ENCODE measurements at regions not wholly inside any gene's neighbourhood (a gene's known extent, or its start where the extent isn't known, plus 50 kb on each side); places are given as distances from the start of the nearest gene placed in this dataset.

DNA sequence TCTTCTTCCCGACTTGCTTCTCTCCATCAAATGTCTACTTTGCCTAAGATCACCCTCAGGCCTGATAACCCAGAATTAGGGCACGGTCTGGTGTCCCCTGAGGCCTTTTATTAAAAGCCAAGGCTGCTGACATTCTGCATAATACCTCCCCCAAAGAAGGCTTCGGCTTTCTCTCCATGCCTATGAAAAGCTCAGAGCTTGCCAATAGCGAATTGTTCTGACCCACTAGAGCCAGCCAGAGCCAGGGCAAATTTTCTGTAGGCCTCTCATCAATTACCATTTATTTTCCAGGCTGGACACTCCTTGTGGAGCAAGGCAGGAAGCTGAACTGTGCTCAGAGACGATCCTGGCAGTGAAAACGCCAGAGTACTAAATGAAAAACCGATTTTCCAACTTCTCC, 64.3 kb upstream of the ADRB1 start:
- TF ChIP-seq, protein P1, sequence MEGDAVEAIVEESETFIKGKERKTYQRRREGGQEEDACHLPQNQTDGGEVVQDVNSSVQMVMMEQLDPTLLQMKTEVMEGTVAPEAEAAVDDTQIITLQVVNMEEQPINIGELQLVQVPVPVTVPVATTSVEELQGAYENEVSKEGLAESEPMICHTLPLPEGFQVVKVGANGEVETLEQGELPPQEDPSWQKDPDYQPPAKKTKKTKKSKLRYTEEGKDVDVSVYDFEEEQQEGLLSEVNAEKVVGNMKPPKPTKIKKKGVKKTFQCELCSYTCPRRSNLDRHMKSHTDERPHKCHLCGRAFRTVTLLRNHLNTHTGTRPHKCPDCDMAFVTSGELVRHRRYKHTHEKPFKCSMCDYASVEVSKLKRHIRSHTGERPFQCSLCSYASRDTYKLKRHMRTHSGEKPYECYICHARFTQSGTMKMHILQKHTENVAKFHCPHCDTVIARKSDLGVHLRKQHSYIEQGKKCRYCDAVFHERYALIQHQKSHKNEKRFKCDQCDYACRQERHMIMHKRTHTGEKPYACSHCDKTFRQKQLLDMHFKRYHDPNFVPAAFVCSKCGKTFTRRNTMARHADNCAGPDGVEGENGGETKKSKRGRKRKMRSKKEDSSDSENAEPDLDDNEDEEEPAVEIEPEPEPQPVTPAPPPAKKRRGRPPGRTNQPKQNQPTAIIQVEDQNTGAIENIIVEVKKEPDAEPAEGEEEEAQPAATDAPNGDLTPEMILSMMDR (IDR thresholded peaks at IDR 0.05), result no peak
- 60 to 82% (median 65%) methylated on average over 7 of the region's 7 CpGs for WGBS, 3 donors
- ATAC-seq (no peak), DNase-seq (no peak)
- H3K9me3 ChIP-seq, result no peaks in the 10 kb centered on the region
- no peak overlapping the region for H3K27ac ChIP-seq
- H3K4me1 ChIP-seq, result no peaks in the 10 kb centered on the region
- intact Hi-C loops (cut with DNase I), result no loop called here
- no peaks in the 10 kb centered on the region for H3K36me3 ChIP-seq (ENCODE audit: insufficient read depth in 1 of 2, low read depth in 1 of 2)
- no peak overlapping the region for H3K4me3 ChIP-seq
- no peaks in the 10 kb centered on the region for H3K27me3 ChIP-seq (ENCODE audit: insufficient read depth in 3 of 3, low read length in 2 of 3)

DNA sequence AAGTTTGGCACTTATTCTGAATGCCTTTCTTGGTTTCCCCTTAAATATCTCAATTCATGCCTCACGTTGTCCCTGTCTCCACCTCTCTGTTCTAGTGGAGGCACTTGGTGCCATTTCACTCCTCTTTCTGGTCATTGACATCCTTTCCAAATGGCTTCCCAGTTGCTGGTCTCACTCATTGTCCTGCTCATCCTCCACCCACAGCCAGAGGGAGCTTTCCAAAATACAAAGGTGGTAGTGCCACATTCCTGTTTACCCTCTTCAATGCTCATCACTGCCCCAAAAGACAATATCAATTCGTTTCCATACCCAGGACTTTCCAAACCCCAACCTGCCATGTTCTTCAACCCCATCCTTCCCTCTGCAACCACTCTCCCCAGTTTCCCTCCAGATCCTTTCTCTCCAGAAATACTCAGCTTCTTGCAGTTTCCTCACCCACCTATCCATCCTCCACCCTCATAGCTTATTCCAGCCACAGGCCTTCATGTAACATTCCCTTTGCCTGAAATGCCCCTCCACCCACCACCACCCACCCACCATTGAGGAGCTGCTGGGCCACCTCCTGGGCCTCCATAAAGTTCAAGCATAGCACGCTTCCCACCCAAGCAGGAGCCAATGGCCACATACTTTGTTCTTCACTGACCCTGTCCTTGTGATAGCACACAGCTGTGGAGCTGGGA, 63.1 kb upstream of the ADRB1 start:
- ATAC-seq, result no peak
- intact Hi-C loops (cut with DNase I), result no loop called here

DNA sequence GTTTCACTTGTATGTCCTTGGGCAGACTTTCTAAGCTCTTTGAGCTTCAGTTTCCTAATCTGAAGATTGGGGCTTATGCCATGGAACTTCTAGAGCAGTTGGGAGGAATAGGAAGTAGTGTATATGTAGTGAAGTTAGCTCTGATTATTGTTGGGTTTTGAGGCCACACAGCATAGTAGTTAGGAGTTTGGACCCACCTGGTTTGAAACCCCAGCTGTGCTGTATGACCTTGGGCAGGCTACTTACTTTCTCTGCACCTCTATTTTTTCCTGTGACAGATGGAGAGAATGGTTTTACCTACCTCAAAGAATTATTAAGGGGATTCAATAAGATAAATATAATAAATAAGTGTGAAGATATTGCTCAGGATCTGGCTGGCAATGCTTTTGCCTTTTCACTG, 61.4 kb upstream of the ADRB1 start:
- no peak for DNase-seq
- no peaks in the 10 kb centered on the region for H3K4me1 ChIP-seq
- no peaks in the 10 kb centered on the region for H3K9me3 ChIP-seq
- H3K4me3 ChIP-seq, result no peak overlapping the region
- no peaks in the 10 kb centered on the region for H3K27me3 ChIP-seq (ENCODE audit: insufficient read depth in 3 of 3, low read length in 2 of 3)
- no peak overlapping the region for H3K27ac ChIP-seq
- intact Hi-C loops (cut with DNase I), result no loop called here
- no peaks in the 10 kb centered on the region for H3K36me3 ChIP-seq (ENCODE audit: insufficient read depth in 1 of 2, low read depth in 1 of 2)
- no peak for ATAC-seq
- TF ChIP-seq, protein P1 (IDR thresholded peaks at IDR 0.05), result no peak

More for the DNA sequence above, 63.1 kb upstream of the ADRB1 start:
- WGBS, 3 donors, result 80 to 88% (median 85%) methylated on average over 3 of the region's 3 CpGs
- no peaks in the 10 kb centered on the region for H3K36me3 ChIP-seq (ENCODE audit: insufficient read depth in 1 of 2, low read depth in 1 of 2)
- no peaks in the 10 kb centered on the region for H3K9me3 ChIP-seq
- DNase-seq, result no peak
- no peaks in the 10 kb centered on the region for H3K4me1 ChIP-seq
- no peaks in the 10 kb centered on the region for H3K27me3 ChIP-seq (ENCODE audit: insufficient read depth in 3 of 3, low read length in 2 of 3)
- H3K4me3 ChIP-seq, result no peak overlapping the region
- H3K27ac ChIP-seq, result no peak overlapping the region
- TF ChIP-seq, protein P1 (IDR thresholded peaks at IDR 0.05), result no peak

DNA sequence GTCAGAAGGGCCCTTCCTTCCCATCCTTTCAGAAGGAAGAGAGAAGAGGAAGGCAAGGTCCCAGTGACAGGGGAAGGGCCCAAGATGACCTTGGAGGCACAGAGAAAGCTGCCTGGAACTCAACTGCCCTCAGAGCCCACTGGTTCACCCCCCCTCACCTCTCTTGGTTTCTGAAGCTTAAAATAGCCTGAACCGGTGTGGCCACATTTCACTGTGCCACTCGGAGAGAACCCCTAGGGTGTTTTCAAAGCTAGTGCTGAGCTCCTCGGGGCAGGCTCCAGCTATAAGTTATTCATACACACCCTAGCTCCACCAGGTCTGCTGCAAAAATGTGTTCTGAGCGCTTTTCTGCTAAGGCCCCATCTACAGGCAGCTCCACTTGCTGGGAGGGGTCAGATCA, 60.9 kb upstream of the ADRB1 start:
- Histone ChIP-seq H3K36me3 (ENCODE audit: insufficient read depth in 1 of 2, low read depth in 1 of 2) (no peaks in the 10 kb centered on the region), H3K27me3 (ENCODE audit: insufficient read depth in 3 of 3, low read length in 2 of 3) (no peaks in the 10 kb centered on the region), H3K4me1 (no peaks in the 10 kb centered on the region), H3K9me3 (no peaks in the 10 kb centered on the region), H3K4me3 (no peak overlapping the region), H3K27ac (no peak overlapping the region)
- no peak for ATAC-seq
- WGBS, 3 donors, result 36 to 56% (median 48%) methylated on average over 4 of the region's 4 CpGs
- intact Hi-C loops (cut with DNase I), result no loop called here
- TF ChIP-seq, protein P1 (IDR thresholded peaks at IDR 0.05), result no peak
- no peak for DNase-seq

DNA sequence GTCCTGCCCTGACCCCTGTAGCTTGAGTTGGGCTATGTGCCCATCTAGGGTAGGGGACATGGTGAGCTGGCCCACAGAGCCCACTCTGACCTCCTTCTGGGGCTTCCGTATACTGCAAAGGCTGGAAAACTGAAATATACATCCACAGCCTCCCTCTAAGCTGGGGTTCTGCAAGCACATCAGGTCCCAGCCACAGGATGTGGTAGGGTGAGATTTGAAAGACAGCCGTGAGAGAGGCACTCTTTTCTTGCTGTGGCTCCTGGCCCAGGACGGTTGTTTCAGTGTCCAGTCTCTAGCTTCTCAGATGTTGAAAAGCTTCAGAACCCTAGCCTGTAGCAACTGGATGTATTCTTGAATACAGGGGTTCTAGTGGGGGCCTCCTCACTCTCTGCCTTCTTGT, 60.1 kb upstream of the ADRB1 start:
- Histone ChIP-seq H3K27ac (no peak overlapping the region), H3K4me3 (no peak overlapping the region), H3K9me3 (no peaks in the 10 kb centered on the region), H3K36me3 (ENCODE audit: insufficient read depth in 1 of 2, low read depth in 1 of 2) (no peaks in the 10 kb centered on the region), H3K27me3 (ENCODE audit: insufficient read depth in 3 of 3, low read length in 2 of 3) (no peaks in the 10 kb centered on the region), H3K4me1 (no peaks in the 10 kb centered on the region)
- DNase-seq, result no peak
- no peak for ATAC-seq
- WGBS, 3 donors, result 89 to 92% (median 91%) methylated on average over 3 of the region's 3 CpGs
- intact Hi-C loops (cut with DNase I), result no loop called here
- TF ChIP-seq, protein P1 (IDR thresholded peaks at IDR 0.05), result no peak

All from psoas muscle (tissue), 7 donors.